Esophagus muscularis mucosa (tissue), 3 donors: ENCODE measurements at regions not wholly inside any gene's neighbourhood (a gene's known extent, or its start where the extent isn't known, plus 50 kb on each side); places are given as distances from the start of the nearest gene placed in this dataset.

Experiments used
- POLR2AphosphoS5 ChIP-seq, 2 donors: sonication (generic); formaldehyde crosslinking; IDR thresholded peaks; one replicate each; pipeline ENCODE4 v1.6.1; 2017; ENCODE audit warnings: antibody characterized with exemption in 2 of 2
- TF ChIP-seq, protein P1 (sequence below), 3 experiments: fragments of 200-600 bp in 2 of 3; fragments of 450-650 bp in 1 of 3; sonication (generic) in 2 of 3; IDR thresholded peaks; one replicate each; pipeline ENCODE4 v1.5.1; 2017 to 2019; ENCODE audit warnings: antibody characterized with exemption in 3 of 3, mild to moderate bottlenecking in 2 of 3, moderate library complexity in 1 of 3

DNA sequence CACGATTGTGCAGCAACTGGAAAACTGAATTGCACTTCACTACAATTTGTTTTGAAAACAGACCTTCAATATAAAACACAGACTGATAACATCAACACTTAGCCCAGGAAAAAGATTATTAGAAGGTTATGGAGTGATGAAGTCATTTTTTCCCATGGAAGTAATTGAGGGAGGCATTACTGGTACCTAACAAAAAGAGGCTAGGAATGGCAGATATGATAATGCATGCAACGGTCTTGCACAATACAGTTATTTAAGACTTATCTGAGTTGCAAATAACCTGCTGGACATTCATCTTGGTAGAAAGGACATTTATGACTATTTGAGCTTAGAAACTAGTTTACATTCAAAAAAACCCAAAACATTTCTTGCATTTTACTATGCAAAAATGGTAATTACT, 1031.9 kb downstream of the FAT4 start:
- no peak for TF ChIP-seq POLR2AphosphoS5 (IDR thresholded peaks at IDR 0.05)
- TF ChIP-seq, protein P1, sequence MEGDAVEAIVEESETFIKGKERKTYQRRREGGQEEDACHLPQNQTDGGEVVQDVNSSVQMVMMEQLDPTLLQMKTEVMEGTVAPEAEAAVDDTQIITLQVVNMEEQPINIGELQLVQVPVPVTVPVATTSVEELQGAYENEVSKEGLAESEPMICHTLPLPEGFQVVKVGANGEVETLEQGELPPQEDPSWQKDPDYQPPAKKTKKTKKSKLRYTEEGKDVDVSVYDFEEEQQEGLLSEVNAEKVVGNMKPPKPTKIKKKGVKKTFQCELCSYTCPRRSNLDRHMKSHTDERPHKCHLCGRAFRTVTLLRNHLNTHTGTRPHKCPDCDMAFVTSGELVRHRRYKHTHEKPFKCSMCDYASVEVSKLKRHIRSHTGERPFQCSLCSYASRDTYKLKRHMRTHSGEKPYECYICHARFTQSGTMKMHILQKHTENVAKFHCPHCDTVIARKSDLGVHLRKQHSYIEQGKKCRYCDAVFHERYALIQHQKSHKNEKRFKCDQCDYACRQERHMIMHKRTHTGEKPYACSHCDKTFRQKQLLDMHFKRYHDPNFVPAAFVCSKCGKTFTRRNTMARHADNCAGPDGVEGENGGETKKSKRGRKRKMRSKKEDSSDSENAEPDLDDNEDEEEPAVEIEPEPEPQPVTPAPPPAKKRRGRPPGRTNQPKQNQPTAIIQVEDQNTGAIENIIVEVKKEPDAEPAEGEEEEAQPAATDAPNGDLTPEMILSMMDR (IDR thresholded peaks at IDR 0.05), result no peak
